ENCODE measurements at regions not wholly inside any gene's neighbourhood (a gene's known extent, or its start where the extent isn't known, plus 50 kb on each side); places are given as distances from the start of the nearest gene placed in this dataset.

DNA sequence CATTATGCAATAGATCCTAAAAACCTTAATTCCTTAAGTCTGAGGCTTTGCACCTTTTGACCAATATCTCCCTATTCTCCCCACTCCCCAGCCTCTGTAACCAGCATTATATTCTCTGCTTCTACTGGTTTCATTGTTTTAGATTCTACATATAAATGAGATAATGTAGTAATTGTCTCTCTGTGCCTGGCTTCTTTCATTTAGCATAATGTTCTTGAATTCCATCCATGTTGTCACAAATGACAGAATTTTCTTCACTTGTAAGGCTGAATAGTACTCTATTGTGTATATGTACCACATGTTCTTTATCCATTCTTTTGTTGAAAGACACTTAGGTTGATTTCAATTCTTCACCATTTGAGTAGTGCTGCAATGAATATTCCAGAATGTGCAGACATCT is 66.0 kb downstream of the MAGEC1 start:
- no peaks in the 10 kb centered on the region for H3K4me1 ChIP-seq (ENCODE audit: insufficient read depth)
- Mint-ChIP-seq H3K4me3 (no peak overlapping the region), H3K4me1 (no peaks in the 10 kb centered on the region), H3K9me3 (peaks cover 6% of the 10 kb centered on the region), H3K36me3 (ENCODE audit: low read depth) (peaks cover 2% of the 10 kb centered on the region), H3K27ac (no peak overlapping the region), H3K27me3 (ENCODE audit: insufficient read depth, low read depth, poor library complexity) (no peaks in the 10 kb centered on the region)
- H3K27ac ChIP-seq (ENCODE audit: low read depth) = no peak overlapping the region
- no peak overlapping the region for H3K4me2 ChIP-seq
- H2AFZ ChIP-seq = no peak overlapping the region
- H3K36me3 ChIP-seq (ENCODE audit: insufficient read depth) = no peaks in the 10 kb centered on the region
- TF ChIP-seq JUNB (IDR thresholded peaks at IDR 0.05; ENCODE audit: unreplicated experiment) (no peak), ZNF331 (CRISPR knock-in tag; IDR thresholded peaks at IDR 0.05; ENCODE audit: low read depth) (no peak), EZH2 (IDR thresholded peaks at IDR 0.05; ENCODE audit: low read depth, unreplicated experiment) (no peak), CREB1 (CRISPR knock-in tag; IDR thresholded peaks at IDR 0.05; ENCODE audit: low read depth) (no peak), ZNF114 (CRISPR knock-in tag; IDR thresholded peaks at IDR 0.05) (no peak), NANOG (IDR thresholded peaks at IDR 0.05; ENCODE audit: borderline replicate concordance) (no peak), STAT1 (IDR thresholded peaks at IDR 0.05; ENCODE audit: unreplicated experiment) (no peak), POLR2AphosphoS5 (IDR thresholded peaks at IDR 0.05; ENCODE audit: low read depth) (no peak)
- TF ChIP-seq, protein P1, sequence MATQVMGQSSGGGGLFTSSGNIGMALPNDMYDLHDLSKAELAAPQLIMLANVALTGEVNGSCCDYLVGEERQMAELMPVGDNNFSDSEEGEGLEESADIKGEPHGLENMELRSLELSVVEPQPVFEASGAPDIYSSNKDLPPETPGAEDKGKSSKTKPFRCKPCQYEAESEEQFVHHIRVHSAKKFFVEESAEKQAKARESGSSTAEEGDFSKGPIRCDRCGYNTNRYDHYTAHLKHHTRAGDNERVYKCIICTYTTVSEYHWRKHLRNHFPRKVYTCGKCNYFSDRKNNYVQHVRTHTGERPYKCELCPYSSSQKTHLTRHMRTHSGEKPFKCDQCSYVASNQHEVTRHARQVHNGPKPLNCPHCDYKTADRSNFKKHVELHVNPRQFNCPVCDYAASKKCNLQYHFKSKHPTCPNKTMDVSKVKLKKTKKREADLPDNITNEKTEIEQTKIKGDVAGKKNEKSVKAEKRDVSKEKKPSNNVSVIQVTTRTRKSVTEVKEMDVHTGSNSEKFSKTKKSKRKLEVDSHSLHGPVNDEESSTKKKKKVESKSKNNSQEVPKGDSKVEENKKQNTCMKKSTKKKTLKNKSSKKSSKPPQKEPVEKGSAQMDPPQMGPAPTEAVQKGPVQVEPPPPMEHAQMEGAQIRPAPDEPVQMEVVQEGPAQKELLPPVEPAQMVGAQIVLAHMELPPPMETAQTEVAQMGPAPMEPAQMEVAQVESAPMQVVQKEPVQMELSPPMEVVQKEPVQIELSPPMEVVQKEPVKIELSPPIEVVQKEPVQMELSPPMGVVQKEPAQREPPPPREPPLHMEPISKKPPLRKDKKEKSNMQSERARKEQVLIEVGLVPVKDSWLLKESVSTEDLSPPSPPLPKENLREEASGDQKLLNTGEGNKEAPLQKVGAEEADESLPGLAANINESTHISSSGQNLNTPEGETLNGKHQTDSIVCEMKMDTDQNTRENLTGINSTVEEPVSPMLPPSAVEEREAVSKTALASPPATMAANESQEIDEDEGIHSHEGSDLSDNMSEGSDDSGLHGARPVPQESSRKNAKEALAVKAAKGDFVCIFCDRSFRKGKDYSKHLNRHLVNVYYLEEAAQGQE (IDR thresholded peaks at IDR 0.05; ENCODE audit: unreplicated experiment) = no peak
- TF ChIP-seq, protein P2, sequence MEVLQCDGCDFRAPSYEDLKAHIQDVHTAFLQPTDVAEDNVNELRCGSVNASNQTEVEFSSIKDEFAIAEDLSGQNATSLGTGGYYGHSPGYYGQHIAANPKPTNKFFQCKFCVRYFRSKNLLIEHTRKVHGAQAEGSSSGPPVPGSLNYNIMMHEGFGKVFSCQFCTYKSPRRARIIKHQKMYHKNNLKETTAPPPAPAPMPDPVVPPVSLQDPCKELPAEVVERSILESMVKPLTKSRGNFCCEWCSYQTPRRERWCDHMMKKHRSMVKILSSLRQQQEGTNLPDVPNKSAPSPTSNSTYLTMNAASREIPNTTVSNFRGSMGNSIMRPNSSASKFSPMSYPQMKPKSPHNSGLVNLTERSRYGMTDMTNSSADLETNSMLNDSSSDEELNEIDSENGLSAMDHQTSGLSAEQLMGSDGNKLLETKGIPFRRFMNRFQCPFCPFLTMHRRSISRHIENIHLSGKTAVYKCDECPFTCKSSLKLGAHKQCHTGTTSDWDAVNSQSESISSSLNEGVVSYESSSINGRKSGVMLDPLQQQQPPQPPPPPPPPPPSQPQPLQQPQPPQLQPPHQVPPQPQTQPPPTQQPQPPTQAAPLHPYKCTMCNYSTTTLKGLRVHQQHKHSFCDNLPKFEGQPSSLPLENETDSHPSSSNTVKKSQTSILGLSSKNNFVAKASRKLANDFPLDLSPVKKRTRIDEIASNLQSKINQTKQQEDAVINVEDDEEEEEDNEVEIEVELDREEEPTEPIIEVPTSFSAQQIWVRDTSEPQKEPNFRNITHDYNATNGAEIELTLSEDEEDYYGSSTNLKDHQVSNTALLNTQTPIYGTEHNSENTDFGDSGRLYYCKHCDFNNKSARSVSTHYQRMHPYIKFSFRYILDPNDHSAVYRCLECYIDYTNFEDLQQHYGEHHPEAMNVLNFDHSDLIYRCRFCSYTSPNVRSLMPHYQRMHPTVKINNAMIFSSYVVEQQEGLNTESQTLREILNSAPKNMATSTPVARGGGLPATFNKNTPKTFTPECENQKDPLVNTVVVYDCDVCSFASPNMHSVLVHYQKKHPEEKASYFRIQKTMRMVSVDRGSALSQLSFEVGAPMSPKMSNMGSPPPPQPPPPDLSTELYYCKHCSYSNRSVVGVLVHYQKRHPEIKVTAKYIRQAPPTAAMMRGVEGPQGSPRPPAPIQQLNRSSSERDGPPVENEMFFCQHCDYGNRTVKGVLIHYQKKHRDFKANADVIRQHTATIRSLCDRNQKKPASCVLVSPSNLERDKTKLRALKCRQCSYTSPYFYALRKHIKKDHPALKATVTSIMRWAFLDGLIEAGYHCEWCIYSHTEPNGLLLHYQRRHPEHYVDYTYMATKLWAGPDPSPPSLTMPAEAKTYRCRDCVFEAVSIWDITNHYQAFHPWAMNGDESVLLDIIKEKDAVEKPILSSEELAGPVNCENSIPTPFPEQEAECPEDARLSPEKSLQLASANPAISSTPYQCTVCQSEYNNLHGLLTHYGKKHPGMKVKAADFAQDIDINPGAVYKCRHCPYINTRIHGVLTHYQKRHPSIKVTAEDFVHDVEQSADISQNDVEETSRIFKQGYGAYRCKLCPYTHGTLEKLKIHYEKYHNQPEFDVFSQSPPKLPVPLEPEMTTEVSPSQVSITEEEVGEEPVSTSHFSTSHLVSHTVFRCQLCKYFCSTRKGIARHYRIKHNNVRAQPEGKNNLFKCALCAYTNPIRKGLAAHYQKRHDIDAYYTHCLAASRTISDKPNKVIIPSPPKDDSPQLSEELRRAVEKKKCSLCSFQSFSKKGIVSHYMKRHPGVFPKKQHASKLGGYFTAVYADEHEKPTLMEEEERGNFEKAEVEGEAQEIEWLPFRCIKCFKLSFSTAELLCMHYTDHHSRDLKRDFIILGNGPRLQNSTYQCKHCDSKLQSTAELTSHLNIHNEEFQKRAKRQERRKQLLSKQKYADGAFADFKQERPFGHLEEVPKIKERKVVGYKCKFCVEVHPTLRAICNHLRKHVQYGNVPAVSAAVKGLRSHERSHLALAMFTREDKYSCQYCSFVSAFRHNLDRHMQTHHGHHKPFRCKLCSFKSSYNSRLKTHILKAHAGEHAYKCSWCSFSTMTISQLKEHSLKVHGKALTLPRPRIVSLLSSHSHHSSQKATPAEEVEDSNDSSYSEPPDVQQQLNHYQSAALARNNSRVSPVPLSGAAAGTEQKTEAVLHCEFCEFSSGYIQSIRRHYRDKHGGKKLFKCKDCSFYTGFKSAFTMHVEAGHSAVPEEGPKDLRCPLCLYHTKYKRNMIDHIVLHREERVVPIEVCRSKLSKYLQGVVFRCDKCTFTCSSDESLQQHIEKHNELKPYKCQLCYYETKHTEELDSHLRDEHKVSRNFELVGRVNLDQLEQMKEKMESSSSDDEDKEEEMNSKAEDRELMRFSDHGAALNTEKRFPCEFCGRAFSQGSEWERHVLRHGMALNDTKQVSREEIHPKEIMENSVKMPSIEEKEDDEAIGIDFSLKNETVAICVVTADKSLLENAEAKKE (CRISPR knock-in tag; IDR thresholded peaks at IDR 0.05) = no peak
- TF ChIP-seq, protein P3, sequence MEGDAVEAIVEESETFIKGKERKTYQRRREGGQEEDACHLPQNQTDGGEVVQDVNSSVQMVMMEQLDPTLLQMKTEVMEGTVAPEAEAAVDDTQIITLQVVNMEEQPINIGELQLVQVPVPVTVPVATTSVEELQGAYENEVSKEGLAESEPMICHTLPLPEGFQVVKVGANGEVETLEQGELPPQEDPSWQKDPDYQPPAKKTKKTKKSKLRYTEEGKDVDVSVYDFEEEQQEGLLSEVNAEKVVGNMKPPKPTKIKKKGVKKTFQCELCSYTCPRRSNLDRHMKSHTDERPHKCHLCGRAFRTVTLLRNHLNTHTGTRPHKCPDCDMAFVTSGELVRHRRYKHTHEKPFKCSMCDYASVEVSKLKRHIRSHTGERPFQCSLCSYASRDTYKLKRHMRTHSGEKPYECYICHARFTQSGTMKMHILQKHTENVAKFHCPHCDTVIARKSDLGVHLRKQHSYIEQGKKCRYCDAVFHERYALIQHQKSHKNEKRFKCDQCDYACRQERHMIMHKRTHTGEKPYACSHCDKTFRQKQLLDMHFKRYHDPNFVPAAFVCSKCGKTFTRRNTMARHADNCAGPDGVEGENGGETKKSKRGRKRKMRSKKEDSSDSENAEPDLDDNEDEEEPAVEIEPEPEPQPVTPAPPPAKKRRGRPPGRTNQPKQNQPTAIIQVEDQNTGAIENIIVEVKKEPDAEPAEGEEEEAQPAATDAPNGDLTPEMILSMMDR (conservative IDR thresholded peaks at IDR 0.05; ENCODE audit: low read depth in 2 of 2) = no peak
- TF ChIP-seq, protein P4, sequence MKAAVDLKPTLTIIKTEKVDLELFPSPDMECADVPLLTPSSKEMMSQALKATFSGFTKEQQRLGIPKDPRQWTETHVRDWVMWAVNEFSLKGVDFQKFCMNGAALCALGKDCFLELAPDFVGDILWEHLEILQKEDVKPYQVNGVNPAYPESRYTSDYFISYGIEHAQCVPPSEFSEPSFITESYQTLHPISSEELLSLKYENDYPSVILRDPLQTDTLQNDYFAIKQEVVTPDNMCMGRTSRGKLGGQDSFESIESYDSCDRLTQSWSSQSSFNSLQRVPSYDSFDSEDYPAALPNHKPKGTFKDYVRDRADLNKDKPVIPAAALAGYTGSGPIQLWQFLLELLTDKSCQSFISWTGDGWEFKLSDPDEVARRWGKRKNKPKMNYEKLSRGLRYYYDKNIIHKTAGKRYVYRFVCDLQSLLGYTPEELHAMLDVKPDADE (IDR thresholded peaks at IDR 0.05) = no peak
- H3K9me2 ChIP-seq (ENCODE audit: insufficient read depth) = no peaks in the 10 kb centered on the region
- H4K20me1 ChIP-seq (replicated peaks; ENCODE audit: insufficient read depth) = no peaks in the 10 kb centered on the region
- H3K4me3 ChIP-seq = no peak overlapping the region
- H3K79me2 ChIP-seq (replicated peaks; ENCODE audit: insufficient read depth) = no peaks in the 10 kb centered on the region
- DNase-seq (ENCODE audit: low spot score) = no peak
- ATAC-seq = no peak
- H3K27me3 ChIP-seq (ENCODE audit: insufficient read depth) = no peaks in the 10 kb centered on the region
- H3F3A ChIP-seq (replicated peaks; ENCODE audit: low read depth) = no peaks in the 10 kb centered on the region

Measured in GM23338 (cell line).